Fibroblast of pulmonary artery (primary cell): ENCODE measurements at regions not wholly inside any gene's neighbourhood (a gene's known extent, or its start where the extent isn't known, plus 50 kb on each side); places are given as distances from the start of the nearest gene placed in this dataset.

Experiments used
- DNase-seq: peaks from one replicate; pipeline ENCODE4 v3.0.0-alpha.2; 2010; ENCODE audit warnings: low read depth
- H3K4me3 ChIP-seq: replicated peaks from 2 replicates; pipeline ENCODE4 v1.5.1; 2011; ENCODE audit warnings: low read depth, mild to moderate bottlenecking, control low read depth, low read length, moderate library complexity
- CTCF ChIP-seq: IDR thresholded peaks from 2 replicates; pipeline ENCODE4 v1.5.1; 2011; ENCODE audit warnings: mild to moderate bottlenecking, control low read depth, low read length, inconsistent platforms; ENCODE audit errors: missing control alignments

GRCh38 chr15:46413799-46414198, 779.0 kb downstream of the SQOR start:
- peak; percentile 28 for DNase-seq
- no peak for TF ChIP-seq CTCF
- H3K4me3 ChIP-seq, result no peak overlapping the region

- no peak overlapping the region for H3K4me3 ChIP-seq
- DNase-seq, result peak; percentile 53
- no peak for TF ChIP-seq CTCF
Observed at GRCh38 chr15:46416544-46416943, 781.7 kb downstream of the SQOR start.

GRCh38 chr15:46420990-46421389, 786.2 kb downstream of the SQOR start:
- H3K4me3 ChIP-seq, result no peak overlapping the region
- no peak for DNase-seq
- no peak for TF ChIP-seq CTCF

- TF ChIP-seq CTCF, result no peak
- no peak overlapping the region for H3K4me3 ChIP-seq
- peak; percentile 63 for DNase-seq
Observed at GRCh38 chr15:46441294-46442062, 806.6 kb downstream of the SQOR start.

- peak; percentile 16 for DNase-seq
- TF ChIP-seq CTCF, result no peak
Observed at GRCh38 chr15:46442184-46442583, 807.4 kb downstream of the SQOR start.

GRCh38 chr15:46442901-46443590, 808.2 kb downstream of the SQOR start:
- peak; percentile 61 for DNase-seq
- no peak overlapping the region for H3K4me3 ChIP-seq
- TF ChIP-seq CTCF, result no peak

More at GRCh38 chr15:46442184-46442583, 807.4 kb downstream of the SQOR start:
- no peak overlapping the region for H3K4me3 ChIP-seq
